GM12864 (cell line): ENCODE measurements at regions not wholly inside any gene's neighbourhood (a gene's known extent, or its start where the extent isn't known, plus 50 kb on each side); places are given as distances from the start of the nearest gene placed in this dataset.

Experiments used
- DNase-seq: peaks from one replicate; pipeline ENCODE4 v3.0.0-alpha.2; 2011; ENCODE audit warnings: low read depth
- H3K4me3 ChIP-seq: 2 replicates; pipeline ENCODE4 v1.5.1; 2011; ENCODE audit warnings: mild to moderate bottlenecking, low read depth, low read length, control low read depth
- TF ChIP-seq, protein P1 (sequence below): IDR thresholded peaks from 2 replicates; pipeline ENCODE4 v1.5.1; 2011; ENCODE audit warnings: low read depth, mild to moderate bottlenecking, moderate library complexity, low read length, control low read depth, inconsistent platforms; ENCODE audit errors: missing control alignments

DNA sequence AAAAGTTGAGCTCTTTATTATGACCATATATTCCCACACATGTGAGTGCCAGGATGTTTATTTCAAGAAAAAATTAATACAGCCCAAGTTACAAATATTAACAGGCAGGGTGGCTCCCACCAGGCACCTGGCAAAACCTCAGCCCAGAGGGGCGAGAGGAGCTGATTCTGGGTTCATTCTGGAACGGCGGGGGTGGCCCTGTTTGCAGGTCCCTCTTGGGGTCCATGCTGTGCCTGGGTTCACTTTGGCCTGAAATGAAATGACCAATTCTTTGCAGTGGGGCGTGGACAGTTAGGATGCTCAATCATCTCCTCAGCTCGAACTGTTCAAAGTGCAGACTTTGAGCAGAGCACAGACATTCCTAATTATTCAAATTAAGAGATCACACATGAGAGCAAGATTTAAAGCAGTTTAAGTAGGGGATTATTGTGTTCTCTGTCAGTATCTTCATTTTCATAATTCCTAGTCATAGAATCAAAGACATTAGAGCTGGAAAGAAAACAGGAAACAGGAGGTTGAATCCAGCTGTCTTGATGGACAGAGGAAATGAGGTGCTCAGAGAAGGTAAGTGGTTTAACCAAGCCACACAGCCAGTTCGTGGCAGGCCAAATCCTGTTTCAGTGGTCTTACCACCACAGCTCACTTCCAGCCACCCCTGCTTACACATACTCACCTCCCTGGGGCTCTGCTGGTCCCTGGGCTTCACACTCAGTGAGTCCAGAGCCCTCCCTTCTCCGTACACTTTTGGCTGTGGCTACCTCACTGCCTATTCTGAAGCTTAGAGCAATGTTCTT, 363.9 kb upstream of the TNRC6C start:
- no peak for DNase-seq
- TF ChIP-seq, protein P1, sequence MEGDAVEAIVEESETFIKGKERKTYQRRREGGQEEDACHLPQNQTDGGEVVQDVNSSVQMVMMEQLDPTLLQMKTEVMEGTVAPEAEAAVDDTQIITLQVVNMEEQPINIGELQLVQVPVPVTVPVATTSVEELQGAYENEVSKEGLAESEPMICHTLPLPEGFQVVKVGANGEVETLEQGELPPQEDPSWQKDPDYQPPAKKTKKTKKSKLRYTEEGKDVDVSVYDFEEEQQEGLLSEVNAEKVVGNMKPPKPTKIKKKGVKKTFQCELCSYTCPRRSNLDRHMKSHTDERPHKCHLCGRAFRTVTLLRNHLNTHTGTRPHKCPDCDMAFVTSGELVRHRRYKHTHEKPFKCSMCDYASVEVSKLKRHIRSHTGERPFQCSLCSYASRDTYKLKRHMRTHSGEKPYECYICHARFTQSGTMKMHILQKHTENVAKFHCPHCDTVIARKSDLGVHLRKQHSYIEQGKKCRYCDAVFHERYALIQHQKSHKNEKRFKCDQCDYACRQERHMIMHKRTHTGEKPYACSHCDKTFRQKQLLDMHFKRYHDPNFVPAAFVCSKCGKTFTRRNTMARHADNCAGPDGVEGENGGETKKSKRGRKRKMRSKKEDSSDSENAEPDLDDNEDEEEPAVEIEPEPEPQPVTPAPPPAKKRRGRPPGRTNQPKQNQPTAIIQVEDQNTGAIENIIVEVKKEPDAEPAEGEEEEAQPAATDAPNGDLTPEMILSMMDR, result no peak
- no peak overlapping the region for H3K4me3 ChIP-seq

DNA sequence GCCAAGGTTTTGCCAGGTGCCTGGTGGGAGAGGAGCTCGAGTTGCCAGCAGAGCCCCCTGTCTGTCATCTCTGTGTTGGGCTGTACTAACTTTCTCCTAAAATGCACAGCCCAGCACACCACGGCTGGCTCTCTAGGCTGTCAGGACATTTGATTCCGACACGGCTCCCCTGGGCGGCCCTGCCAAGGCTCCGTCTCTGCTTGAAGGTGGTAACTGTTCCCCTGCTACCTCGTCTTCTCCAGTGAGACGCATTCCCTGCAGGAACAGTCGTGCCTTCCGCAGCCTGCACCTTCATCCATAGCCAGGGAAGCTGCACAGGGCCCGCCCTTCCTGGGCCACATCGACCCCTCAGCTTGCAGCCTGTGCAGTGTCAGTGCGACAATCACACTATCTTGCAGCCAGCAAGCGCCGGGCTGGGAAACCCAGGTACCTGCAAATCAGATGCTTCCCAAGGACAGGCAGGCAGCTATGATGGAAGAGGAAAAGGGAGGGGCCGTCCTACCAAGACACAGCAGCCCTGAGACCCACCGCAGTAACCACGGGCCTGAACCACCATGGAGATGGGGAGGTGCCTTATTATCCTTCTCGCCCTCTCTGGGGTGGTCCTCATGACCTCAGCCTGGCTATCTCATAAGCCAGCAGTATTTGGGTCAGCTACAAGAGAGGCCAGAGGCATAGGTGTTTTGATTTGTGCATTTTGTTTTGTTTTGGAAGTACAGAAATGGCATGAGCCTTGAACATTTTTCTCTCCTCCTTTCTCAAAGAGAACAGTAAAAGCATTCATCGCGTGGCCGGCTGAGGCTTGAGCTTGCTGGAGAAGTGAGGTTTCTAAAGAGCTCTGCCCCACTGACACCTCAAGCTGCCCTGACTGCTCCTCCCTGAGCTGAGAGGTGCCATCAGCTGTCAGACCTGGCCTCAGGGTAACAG, 361.7 kb upstream of the TNRC6C start:
- no peak overlapping the region for H3K4me3 ChIP-seq
- DNase-seq, result no peak
- TF ChIP-seq, protein P1, result no peak

DNA sequence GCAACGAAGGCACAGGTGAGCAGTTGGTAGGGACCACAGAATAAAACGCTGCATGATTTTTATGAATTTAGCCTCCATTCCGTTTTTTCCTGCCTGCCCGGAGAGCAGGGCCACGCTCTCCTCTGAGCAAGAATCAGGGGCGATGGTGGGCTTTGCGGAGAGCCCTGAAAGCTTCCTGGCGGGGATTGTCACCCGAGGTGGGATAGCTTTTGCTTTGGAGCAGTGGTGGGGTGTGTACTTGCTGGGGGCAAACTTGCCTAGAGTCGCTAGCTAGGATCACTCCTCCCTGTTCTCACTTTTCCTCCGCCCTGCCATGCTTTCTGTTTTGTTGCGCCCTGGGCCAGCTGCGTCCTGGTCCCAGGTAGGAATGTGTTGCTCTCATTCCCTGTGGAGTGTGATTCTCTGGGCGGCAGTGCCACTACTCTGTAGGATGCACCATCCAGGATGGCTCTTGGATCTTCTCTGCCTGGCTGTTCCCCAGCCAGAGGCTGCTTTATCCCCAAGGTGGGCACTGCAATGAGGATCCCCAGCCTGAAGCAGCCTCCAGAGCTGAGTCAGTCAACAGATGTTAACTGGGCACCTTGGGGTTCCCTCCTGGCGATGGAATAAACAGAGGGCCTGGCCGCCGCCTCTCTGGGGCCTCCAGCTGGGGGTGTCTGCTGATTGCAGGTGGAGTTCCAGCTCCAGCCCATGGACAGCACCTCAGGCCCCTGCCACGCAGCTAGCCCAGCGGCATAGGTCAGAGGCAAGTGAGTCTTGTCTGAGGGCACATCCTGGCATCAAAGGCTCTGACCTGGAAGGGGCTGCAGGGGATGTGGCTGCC, 360.9 kb upstream of the TNRC6C start:
- no peak for DNase-seq
- TF ChIP-seq, protein P1, result no peak

GRCh38 chr17:77598241-77598620, 360.3 kb upstream of the TNRC6C start:
- DNase-seq, result no peak
- TF ChIP-seq, protein P1, result no peak
- H3K4me3 ChIP-seq, result no peak overlapping the region

More for the DNA sequence above, 360.9 kb upstream of the TNRC6C start:
- no peak overlapping the region for H3K4me3 ChIP-seq

DNA sequence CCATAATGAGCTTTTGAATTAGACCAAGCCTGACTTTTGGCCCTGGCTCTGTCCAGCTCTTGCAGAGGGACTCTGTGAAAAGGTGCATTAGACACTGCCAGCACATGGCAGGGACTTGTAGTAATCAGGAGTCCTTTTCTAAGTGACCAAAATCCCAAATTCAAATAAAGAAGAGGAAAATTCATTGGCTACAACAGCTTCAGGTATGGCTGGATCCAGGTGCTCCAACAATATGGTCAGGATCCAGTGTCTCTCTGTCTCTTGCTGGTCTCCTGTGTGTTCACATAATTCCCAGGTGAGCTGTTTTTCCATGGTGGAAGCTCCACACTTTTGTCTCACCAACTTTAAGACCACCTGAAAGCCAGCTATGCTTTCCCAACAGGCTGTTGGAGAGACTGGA, 358.8 kb upstream of the TNRC6C start:
- TF ChIP-seq, protein P1, result no peak
- H3K4me3 ChIP-seq, result no peak overlapping the region
- no peak for DNase-seq

DNA sequence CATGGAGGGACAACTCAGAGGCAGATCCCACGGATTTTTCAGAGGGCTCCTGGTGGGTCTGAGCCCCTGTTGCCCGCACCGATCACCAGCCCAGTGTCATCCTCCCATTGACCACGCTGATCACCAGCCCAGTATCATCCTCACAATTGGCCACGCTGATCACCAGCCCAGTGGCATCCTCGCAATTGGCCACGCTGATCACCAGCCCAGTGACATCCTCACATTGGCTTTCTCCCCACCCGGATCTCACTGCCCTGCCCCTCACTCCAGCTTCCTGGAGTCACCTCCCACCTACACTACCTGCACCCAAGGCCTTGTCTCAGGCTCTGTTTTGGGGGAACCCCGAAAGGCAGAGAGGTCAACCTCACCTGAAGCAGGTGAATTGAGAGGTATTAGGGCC, 358.2 kb upstream of the TNRC6C start:
- TF ChIP-seq, protein P1, result no peak
- DNase-seq, result no peak
- H3K4me3 ChIP-seq, result no peak overlapping the region
